Activated CD8-positive, alpha-beta T cell treated with anti-CD3 and anti-CD28 coated beads for 36 hours (primary cell): ENCODE measurements at regions not wholly inside any gene's neighbourhood (a gene's known extent, or its start where the extent isn't known, plus 50 kb on each side); places are given as distances from the start of the nearest gene placed in this dataset.

ENCODE experiments used
- ATAC-seq: fragments of 200-7000 bp; cut with Tn5 transposase; one replicate; pipeline ENCODE4 v1.10.0; 2021; ENCODE audit warnings: mild to moderate bottlenecking, moderate library complexity
- CTCF ChIA-PET: fragments of 350-600 bp; sonication (Branson Sonifier 250); formaldehyde crosslinking; loops from one replicate; lab custom pipeline; 2021; ENCODE audit warnings: antibody characterized with exemption; lab: Charles Lee
- POLR2A ChIA-PET: fragments of 350-600 bp; sonication (Branson Sonifier 250); formaldehyde crosslinking; loops from one replicate; lab custom pipeline; 2021; ENCODE audit warnings: antibody characterized with exemption; lab: Charles Lee
- DNase-seq: peaks from one replicate; pipeline ENCODE4 v3.0.0-alpha.2; 2020
- H3K27ac Mint-ChIP-seq: one replicate; pipeline ENCODE4 v1.8.0; 2021; ENCODE audit warnings: mild to moderate bottlenecking, mixed read lengths
- H3K27me3 Mint-ChIP-seq: one replicate; pipeline ENCODE4 v1.8.0; 2021; ENCODE audit warnings: mixed read lengths
- H3K36me3 Mint-ChIP-seq: one replicate; pipeline ENCODE4 v1.8.0; 2021; ENCODE audit warnings: low read depth, mixed read lengths
- H3K4me1 Mint-ChIP-seq: one replicate; pipeline ENCODE4 v1.8.0; 2021; ENCODE audit warnings: low read depth, mixed read lengths
- H3K4me3 Mint-ChIP-seq: one replicate; pipeline ENCODE4 v1.8.0; 2021; ENCODE audit warnings: mild to moderate bottlenecking, moderate library complexity, mixed read lengths
- H3K9me3 Mint-ChIP-seq: one replicate; pipeline ENCODE4 v1.8.0; 2021; ENCODE audit warnings: mixed read lengths
- CTCF ChIP-seq: fragments of 200-600 bp; IDR thresholded peaks from one replicate; pipeline ENCODE4 v1.8.0; 2022; ENCODE audit warnings: antibody characterized with exemption, mild to moderate bottlenecking
- intact Hi-C: fragments of 100-400 bp; cut with micrococcal nuclease; formaldehyde crosslinking; loops from one replicate; pipeline ENCODE4 v1.10.0; 2022

- ATAC-seq = no peak
- intact Hi-C loops = no loop called here
- no peaks in the 10 kb centered on the region for H3K36me3 Mint-ChIP-seq
- H3K27ac Mint-ChIP-seq = no peak overlapping the region
- POLR2A ChIA-PET = no interaction called here
- H3K4me3 Mint-ChIP-seq = no peak overlapping the region
- no peaks in the 10 kb centered on the region for H3K4me1 Mint-ChIP-seq
- CTCF ChIA-PET = no interaction called here
- peaks cover 2% of the 10 kb centered on the region for H3K27me3 Mint-ChIP-seq
- no peak for DNase-seq
- H3K9me3 Mint-ChIP-seq = no peaks in the 10 kb centered on the region
- TF ChIP-seq CTCF = no peak
Measured at GRCh38 chr4:83929550-83929949, 393.6 kb downstream of the GPAT3 start.

GRCh38 chr4:83926950-83927349 is 391.0 kb downstream of the GPAT3 start:
- Mint-ChIP-seq H3K27ac (no peak overlapping the region), H3K36me3 (no peaks in the 10 kb centered on the region), H3K9me3 (no peaks in the 10 kb centered on the region), H3K27me3 (peaks cover 2% of the 10 kb centered on the region), H3K4me3 (no peak overlapping the region), H3K4me1 (no peaks in the 10 kb centered on the region)
- ChIA-PET POLR2A (no interaction called here), CTCF (no interaction called here)
- no peak for DNase-seq
- TF ChIP-seq CTCF = no peak
- intact Hi-C loops = no loop called here
- no peak for ATAC-seq

- POLR2A ChIA-PET = no interaction called here
- H3K27me3 Mint-ChIP-seq = peaks cover 2% of the 10 kb centered on the region
- DNase-seq = no peak
- H3K4me1 Mint-ChIP-seq = no peaks in the 10 kb centered on the region
- no peaks in the 10 kb centered on the region for H3K9me3 Mint-ChIP-seq
- intact Hi-C loops = no loop called here
- ATAC-seq = no peak
- no peak for TF ChIP-seq CTCF
- H3K27ac Mint-ChIP-seq = no peak overlapping the region
- H3K36me3 Mint-ChIP-seq = no peaks in the 10 kb centered on the region
- CTCF ChIA-PET = no interaction called here
- H3K4me3 Mint-ChIP-seq = no peak overlapping the region
Measured at GRCh38 chr4:83923341-83923740, 387.4 kb downstream of the GPAT3 start.

GRCh38 chr4:83922402-83922801 is 386.5 kb downstream of the GPAT3 start:
- Mint-ChIP-seq H3K27me3 (peaks cover 2% of the 10 kb centered on the region), H3K4me3 (no peak overlapping the region), H3K4me1 (no peaks in the 10 kb centered on the region), H3K36me3 (no peaks in the 10 kb centered on the region), H3K27ac (no peak overlapping the region), H3K9me3 (no peaks in the 10 kb centered on the region)
- ChIA-PET POLR2A (no interaction called here), CTCF (no interaction called here)
- intact Hi-C loops = no loop called here
- TF ChIP-seq CTCF = no peak
- ATAC-seq = no peak
- DNase-seq = no peak

GRCh38 chr4:83921124-83921523 is 385.2 kb downstream of the GPAT3 start:
- no peak for TF ChIP-seq CTCF
- Mint-ChIP-seq H3K27me3 (no peaks in the 10 kb centered on the region), H3K27ac (no peak overlapping the region), H3K9me3 (no peaks in the 10 kb centered on the region), H3K4me1 (no peaks in the 10 kb centered on the region), H3K36me3 (no peaks in the 10 kb centered on the region), H3K4me3 (no peak overlapping the region)
- ChIA-PET POLR2A (no interaction called here), CTCF (no interaction called here)
- DNase-seq (no peak), ATAC-seq (no peak)
- intact Hi-C loops = no loop called here
